Fibroblast of lung (primary cell): ENCODE measurements at regions not wholly inside any gene's neighbourhood (a gene's known extent, or its start where the extent isn't known, plus 50 kb on each side); places are given as distances from the start of the nearest gene placed in this dataset.

Experiments
- DNase-seq, 2 donors: peaks; one replicate each; pipeline versions ENCODE4 v3.0.0 to v3.0.0-alpha.2; 2010; ENCODE audit warnings: low read depth in 2 of 2
- H2AFZ ChIP-seq: 2 replicates; pipeline ENCODE4 v1.5.1; 2012; ENCODE audit warnings: low read length, control low read depth, inconsistent platforms
- H3K27ac ChIP-seq: 2 replicates; pipeline ENCODE4 v1.5.1; 2011; ENCODE audit warnings: low read length, control low read depth; ENCODE audit not compliant: insufficient read depth
- H3K27me3 ChIP-seq: 2 replicates; pipeline ENCODE4 v1.5.1; 2011; ENCODE audit warnings: mild to moderate bottlenecking, low read length; ENCODE audit not compliant: control insufficient read depth, insufficient read depth
- H3K36me3 ChIP-seq: 2 replicates; pipeline ENCODE4 v1.5.1; 2011; ENCODE audit warnings: low read length; ENCODE audit not compliant: control insufficient read depth, insufficient read depth
- H3K4me1 ChIP-seq: 2 replicates; pipeline ENCODE4 v1.5.1; 2011; ENCODE audit warnings: low read length; ENCODE audit not compliant: control insufficient read depth, insufficient read depth; ENCODE audit errors: extremely low read depth
- H3K4me2 ChIP-seq: 2 replicates; pipeline ENCODE4 v1.5.1; 2011; ENCODE audit warnings: low read length, control low read depth; ENCODE audit not compliant: insufficient read depth; ENCODE audit errors: extremely low read depth
- H3K4me3 ChIP-seq, 4 experiments: fragments of 200-600 bp in 1 of 4; sonication (generic) in 1 of 4; replicated peaks in 1 of 4; 2 replicates each; pipeline ENCODE4 v1.5.1; 2011 to 2016; ENCODE audit warnings: low read length in 4 of 4, low read depth in 3 of 4, mild to moderate bottlenecking in 3 of 4, control low read depth in 2 of 4, inconsistent platforms in 1 of 4, mixed read lengths in 1 of 4; ENCODE audit not compliant: insufficient read depth in 1 of 4; ENCODE audit errors: control extremely low read depth in 1 of 4
- H3K79me2 ChIP-seq: 2 replicates; pipeline ENCODE4 v1.5.1; 2012; ENCODE audit warnings: mild to moderate bottlenecking, low read length, inconsistent platforms; ENCODE audit not compliant: control insufficient read depth, insufficient read depth
- H3K9ac ChIP-seq: 2 replicates; pipeline ENCODE4 v1.5.1; 2011; ENCODE audit warnings: mild to moderate bottlenecking, low read length, control low read depth; ENCODE audit not compliant: insufficient read depth
- H3K9me3 ChIP-seq: 2 replicates; pipeline ENCODE4 v1.5.1; 2012; ENCODE audit warnings: low read depth, low read length; ENCODE audit not compliant: control insufficient read depth, insufficient read depth
- H4K20me1 ChIP-seq: 2 replicates; pipeline ENCODE4 v1.5.1; 2011; ENCODE audit warnings: low read length; ENCODE audit not compliant: control insufficient read depth, insufficient read depth; ENCODE audit errors: extremely low read depth
- EZH2 ChIP-seq: IDR thresholded peaks from 2 replicates; pipeline ENCODE4 v1.5.1; 2012; ENCODE audit warnings: low read length, control low read depth, mild to moderate bottlenecking; ENCODE audit errors: missing control alignments
- TF ChIP-seq, protein P1 (sequence below), 2 donors: IDR thresholded peaks in 1 of 2; conservative IDR thresholded peaks in 1 of 2; 1 replicate in 1 of 2; 2 replicates in 1 of 2; pipeline ENCODE4 v1.5.1; 2011 to 2012; ENCODE audit warnings: low read length in 2 of 2, control low read depth in 1 of 2, inconsistent platforms in 1 of 2, low read depth in 1 of 2, mild to moderate bottlenecking in 1 of 2

- TF ChIP-seq EZH2: no peak
- TF ChIP-seq, protein P1, sequence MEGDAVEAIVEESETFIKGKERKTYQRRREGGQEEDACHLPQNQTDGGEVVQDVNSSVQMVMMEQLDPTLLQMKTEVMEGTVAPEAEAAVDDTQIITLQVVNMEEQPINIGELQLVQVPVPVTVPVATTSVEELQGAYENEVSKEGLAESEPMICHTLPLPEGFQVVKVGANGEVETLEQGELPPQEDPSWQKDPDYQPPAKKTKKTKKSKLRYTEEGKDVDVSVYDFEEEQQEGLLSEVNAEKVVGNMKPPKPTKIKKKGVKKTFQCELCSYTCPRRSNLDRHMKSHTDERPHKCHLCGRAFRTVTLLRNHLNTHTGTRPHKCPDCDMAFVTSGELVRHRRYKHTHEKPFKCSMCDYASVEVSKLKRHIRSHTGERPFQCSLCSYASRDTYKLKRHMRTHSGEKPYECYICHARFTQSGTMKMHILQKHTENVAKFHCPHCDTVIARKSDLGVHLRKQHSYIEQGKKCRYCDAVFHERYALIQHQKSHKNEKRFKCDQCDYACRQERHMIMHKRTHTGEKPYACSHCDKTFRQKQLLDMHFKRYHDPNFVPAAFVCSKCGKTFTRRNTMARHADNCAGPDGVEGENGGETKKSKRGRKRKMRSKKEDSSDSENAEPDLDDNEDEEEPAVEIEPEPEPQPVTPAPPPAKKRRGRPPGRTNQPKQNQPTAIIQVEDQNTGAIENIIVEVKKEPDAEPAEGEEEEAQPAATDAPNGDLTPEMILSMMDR (conservative IDR thresholded peaks at IDR 0.05 in 1 of 2, IDR thresholded peaks at IDR 0.05 in 1 of 2; ENCODE audit: low read depth in 1 of 2, low read length in 2 of 2): no peak
- no peak overlapping the region for H3K4me2 ChIP-seq
- no peak overlapping the region for H2AFZ ChIP-seq
- H3K9me3 ChIP-seq: no peaks in the 10 kb centered on the region
- H3K9ac ChIP-seq: no peak overlapping the region
- H3K27me3 ChIP-seq: peaks cover 4% of the 10 kb centered on the region
- H4K20me1 ChIP-seq: no peaks in the 10 kb centered on the region
- no peak for DNase-seq
- H3K27ac ChIP-seq: no peak overlapping the region
- H3K4me3 ChIP-seq: no peak overlapping the region
- no peaks in the 10 kb centered on the region for H3K4me1 ChIP-seq
- H3K79me2 ChIP-seq: no peaks in the 10 kb centered on the region
- no peaks in the 10 kb centered on the region for H3K36me3 ChIP-seq
Observed at GRCh38 chr2:65691816-65692215, 259.4 kb upstream of the SPRED2 start.

DNA sequence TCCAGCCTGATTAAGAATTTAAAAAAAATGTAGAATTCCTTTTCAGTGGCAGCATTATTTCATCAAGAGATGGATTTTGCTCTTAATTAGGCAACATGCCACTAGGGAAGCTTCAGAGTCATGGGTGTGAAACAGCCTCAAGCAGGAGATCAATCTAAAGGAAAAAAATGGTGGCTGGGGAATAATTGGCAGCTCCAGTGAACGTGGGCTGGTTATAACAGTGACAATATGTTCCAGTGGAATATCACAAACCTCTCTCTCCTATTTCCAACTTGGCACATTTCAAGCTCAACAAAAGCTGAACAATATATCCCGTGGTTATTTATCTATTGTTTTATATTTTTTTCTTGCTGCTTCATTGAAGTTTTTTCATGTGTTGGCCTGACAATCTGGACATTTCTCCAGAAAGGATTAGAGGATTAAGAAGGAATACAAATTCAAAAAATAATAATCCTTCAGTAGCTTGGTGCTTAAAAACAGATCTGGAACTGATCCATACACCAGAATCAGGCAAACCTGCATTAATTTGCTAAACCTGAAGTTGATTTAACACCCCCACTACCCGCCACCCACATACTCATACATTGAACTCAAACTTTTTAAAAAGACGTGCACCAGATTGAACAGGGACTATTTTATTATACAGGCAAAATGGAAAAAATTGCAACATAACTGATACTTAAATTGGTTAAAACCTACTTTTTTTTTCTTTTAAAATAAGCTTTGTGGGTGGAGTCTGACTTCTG is 255.9 kb upstream of the SPRED2 start:
- H3K4me2 ChIP-seq: no peak overlapping the region
- no peak overlapping the region for H2AFZ ChIP-seq
- no peaks in the 10 kb centered on the region for H3K79me2 ChIP-seq
- no peak for TF ChIP-seq EZH2
- TF ChIP-seq, protein P1 (conservative IDR thresholded peaks at IDR 0.05 in 1 of 2, IDR thresholded peaks at IDR 0.05 in 1 of 2; ENCODE audit: low read depth in 1 of 2, low read length in 2 of 2): no peak
- H3K9me3 ChIP-seq: no peaks in the 10 kb centered on the region
- no peaks in the 10 kb centered on the region for H4K20me1 ChIP-seq
- peaks cover 2% of the 10 kb centered on the region for H3K27me3 ChIP-seq
- no peaks in the 10 kb centered on the region for H3K36me3 ChIP-seq
- H3K4me3 ChIP-seq: no peak overlapping the region
- no peak for DNase-seq
- no peak overlapping the region for H3K9ac ChIP-seq
- H3K4me1 ChIP-seq: no peaks in the 10 kb centered on the region
- H3K27ac ChIP-seq: no peak overlapping the region

DNA sequence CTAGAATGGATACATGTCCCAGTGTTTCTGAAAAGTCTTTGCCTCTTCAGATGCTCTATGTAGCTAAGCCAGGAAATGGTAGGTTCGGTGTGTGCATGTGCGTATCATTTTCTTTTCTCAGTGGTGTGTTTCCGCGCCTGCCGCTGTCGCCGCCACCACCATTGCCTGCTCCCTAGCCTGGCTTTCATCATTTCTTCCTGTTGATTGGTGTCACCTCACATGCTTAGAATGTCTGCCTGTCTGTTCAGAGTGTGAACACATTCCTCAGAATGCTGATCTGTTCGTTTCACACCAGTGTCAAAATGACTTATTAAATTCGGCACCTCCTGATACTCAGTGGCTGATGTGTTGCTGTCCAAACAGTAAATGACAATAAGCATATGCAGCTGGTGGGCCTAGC is 255.2 kb upstream of the SPRED2 start:
- no peaks in the 10 kb centered on the region for H3K9me3 ChIP-seq
- H3K9ac ChIP-seq: peak overlapping the region; percentile 2
- no peaks in the 10 kb centered on the region for H3K36me3 ChIP-seq
- H3K4me1 ChIP-seq: no peaks in the 10 kb centered on the region
- DNase-seq: no peak
- H2AFZ ChIP-seq: no peak overlapping the region
- H3K4me3 ChIP-seq: no peak overlapping the region
- H3K27ac ChIP-seq: no peak overlapping the region
- TF ChIP-seq, protein P1 (conservative IDR thresholded peaks at IDR 0.05 in 1 of 2, IDR thresholded peaks at IDR 0.05 in 1 of 2; ENCODE audit: low read depth in 1 of 2, low read length in 2 of 2): no peak
- H3K27me3 ChIP-seq: no peaks in the 10 kb centered on the region
- no peaks in the 10 kb centered on the region for H4K20me1 ChIP-seq
- no peaks in the 10 kb centered on the region for H3K79me2 ChIP-seq
- H3K4me2 ChIP-seq: no peak overlapping the region
